Transverse colon (tissue), 4 donors: ENCODE measurements at regions not wholly inside any gene's neighbourhood (a gene's known extent, or its start where the extent isn't known, plus 50 kb on each side); places are given as distances from the start of the nearest gene placed in this dataset.

Experiments
- DNase-seq: peaks from one replicate; pipeline ENCODE4 v3.0.0-alpha.2; 2019
- H3K27ac ChIP-seq, 4 donors: fragments of 200-600 bp; sonication (generic); 2 replicates each; pipeline ENCODE4 v1.5.1; 2016 to 2018; ENCODE audit warnings: inconsistent platforms in 4 of 4
- H3K27me3 ChIP-seq: fragments of 200-600 bp; sonication (generic); 2 replicates; pipeline ENCODE4 v1.5.1; 2017; ENCODE audit warnings: inconsistent platforms
- H3K36me3 ChIP-seq, 4 donors: fragments of 200-600 bp; sonication (generic); 2 replicates each; pipeline ENCODE4 v1.5.1; 2017 to 2019; ENCODE audit warnings: inconsistent platforms in 4 of 4
- H3K4me1 ChIP-seq, 4 donors: fragments of 200-600 bp; sonication (generic); 2 replicates each; pipeline ENCODE4 v1.5.1; 2017 to 2020; ENCODE audit warnings: inconsistent platforms in 4 of 4
- H3K4me3 ChIP-seq, 4 donors: fragments of 200-600 bp; sonication (generic); 1 replicate in 1 of 4; 2 replicates in 3 of 4; pipeline versions ENCODE4 v1.5.1 to v1.6.1; 2017 to 2019; ENCODE audit warnings: inconsistent platforms in 4 of 4
- H3K9me3 ChIP-seq, 2 donors: fragments of 200-600 bp; sonication (generic); 2 replicates each; pipeline ENCODE4 v1.5.1; 2017 to 2019; ENCODE audit warnings: inconsistent platforms in 2 of 2
- EP300 ChIP-seq: sonication (generic); formaldehyde crosslinking; IDR thresholded peaks from one replicate; pipeline ENCODE4 v1.6.1; 2017; ENCODE audit warnings: antibody characterized with exemption, low read depth
- POLR2A ChIP-seq: fragments of 450-650 bp; IDR thresholded peaks from one replicate; pipeline ENCODE4 v1.6.1; 2016; ENCODE audit warnings: antibody characterized with exemption, mild to moderate bottlenecking, moderate library complexity
- POLR2AphosphoS5 ChIP-seq, 3 donors: sonication (generic); formaldehyde crosslinking; IDR thresholded peaks; one replicate each; pipeline ENCODE4 v1.6.1; 2016; ENCODE audit warnings: antibody characterized with exemption in 3 of 3
- WGBS, 2 donors: methylation state at CpG; one replicate each; pipeline ENCODE4 v1.1.5; 2018; ENCODE audit warnings: low coverage in 1 of 2; 5-methylcytosine and 5-hydroxymethylcytosine counted together
- in situ Hi-C, 4 donors: fragments of 200-750 bp; cut with MboI; loops; one replicate each; pipeline versions ENCODE4 v1.15.0 to v1.15.1; 2017; ENCODE audit warnings: low sequenced_read_pairs in 3 of 4, low pct_ligation_motif_present in 1 of 4, low pct_unique_long_range_greater_than_20kb in 1 of 4
- intact Hi-C: fragments of 100-400 bp; cut with DNase I; formaldehyde crosslinking; loops from one replicate; pipeline ENCODE4 v1.15.1; 2023; ENCODE audit warnings: low total_unique reads
- TF ChIP-seq, protein P1 (sequence below), 5 experiments: fragments of 200-600 bp in 3 of 5; fragments of 450-650 bp in 2 of 5; sonication (generic) in 3 of 5; IDR thresholded peaks; 1 replicate in 2 of 5; 2 replicates in 3 of 5; pipeline ENCODE4 v1.5.1; 2016 to 2017; ENCODE audit warnings: antibody characterized with exemption in 5 of 5, inconsistent platforms in 3 of 5, mild to moderate bottlenecking in 2 of 5, moderate library complexity in 1 of 5

DNA sequence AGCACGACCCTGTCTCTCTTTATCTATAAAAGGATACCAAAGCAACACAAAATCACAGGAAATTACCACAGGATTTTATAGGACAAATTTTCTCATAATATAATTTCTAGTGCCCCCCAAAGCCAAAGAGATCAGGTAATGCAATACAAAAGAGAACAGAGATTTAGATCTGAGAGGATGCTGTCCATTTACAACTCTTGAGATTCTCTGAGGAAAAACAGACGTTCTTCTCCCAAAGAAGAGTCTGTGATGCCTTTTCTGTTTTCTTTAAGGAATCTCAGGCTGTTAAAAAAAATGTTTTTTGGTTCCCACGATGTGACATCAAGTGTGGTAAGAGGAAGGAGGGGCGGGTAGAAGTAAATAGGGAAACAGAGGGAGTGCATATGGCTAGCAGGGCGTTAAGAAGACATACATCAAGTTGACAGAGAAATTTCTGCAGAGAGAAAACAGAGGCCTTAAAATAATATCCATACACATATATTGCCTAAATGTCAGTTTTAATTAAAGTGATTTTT lies 274.7 kb downstream of the YTHDC2 start:
- intact Hi-C loops, result no loop called here
- no peak overlapping the region for H3K4me3 ChIP-seq
- H3K36me3 ChIP-seq, result no peaks in the 10 kb centered on the region
- WGBS, 2 donors, result 37 to 40% methylated on average over 5 of the region's 5 CpGs
- H3K9me3 ChIP-seq, result no peaks in the 10 kb centered on the region
- H3K27ac ChIP-seq, result no peak overlapping the region
- in situ Hi-C loops, result no loop called here
- DNase-seq, result no peak
- H3K27me3 ChIP-seq, result no peaks in the 10 kb centered on the region
- H3K4me1 ChIP-seq, result no peaks in the 10 kb centered on the region
- TF ChIP-seq EP300 (no peak), POLR2A (no peak), POLR2AphosphoS5 (IDR thresholded peaks at IDR 0.05) (no peak)
- TF ChIP-seq, protein P1, sequence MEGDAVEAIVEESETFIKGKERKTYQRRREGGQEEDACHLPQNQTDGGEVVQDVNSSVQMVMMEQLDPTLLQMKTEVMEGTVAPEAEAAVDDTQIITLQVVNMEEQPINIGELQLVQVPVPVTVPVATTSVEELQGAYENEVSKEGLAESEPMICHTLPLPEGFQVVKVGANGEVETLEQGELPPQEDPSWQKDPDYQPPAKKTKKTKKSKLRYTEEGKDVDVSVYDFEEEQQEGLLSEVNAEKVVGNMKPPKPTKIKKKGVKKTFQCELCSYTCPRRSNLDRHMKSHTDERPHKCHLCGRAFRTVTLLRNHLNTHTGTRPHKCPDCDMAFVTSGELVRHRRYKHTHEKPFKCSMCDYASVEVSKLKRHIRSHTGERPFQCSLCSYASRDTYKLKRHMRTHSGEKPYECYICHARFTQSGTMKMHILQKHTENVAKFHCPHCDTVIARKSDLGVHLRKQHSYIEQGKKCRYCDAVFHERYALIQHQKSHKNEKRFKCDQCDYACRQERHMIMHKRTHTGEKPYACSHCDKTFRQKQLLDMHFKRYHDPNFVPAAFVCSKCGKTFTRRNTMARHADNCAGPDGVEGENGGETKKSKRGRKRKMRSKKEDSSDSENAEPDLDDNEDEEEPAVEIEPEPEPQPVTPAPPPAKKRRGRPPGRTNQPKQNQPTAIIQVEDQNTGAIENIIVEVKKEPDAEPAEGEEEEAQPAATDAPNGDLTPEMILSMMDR (IDR thresholded peaks at IDR 0.05), result no peak

DNA sequence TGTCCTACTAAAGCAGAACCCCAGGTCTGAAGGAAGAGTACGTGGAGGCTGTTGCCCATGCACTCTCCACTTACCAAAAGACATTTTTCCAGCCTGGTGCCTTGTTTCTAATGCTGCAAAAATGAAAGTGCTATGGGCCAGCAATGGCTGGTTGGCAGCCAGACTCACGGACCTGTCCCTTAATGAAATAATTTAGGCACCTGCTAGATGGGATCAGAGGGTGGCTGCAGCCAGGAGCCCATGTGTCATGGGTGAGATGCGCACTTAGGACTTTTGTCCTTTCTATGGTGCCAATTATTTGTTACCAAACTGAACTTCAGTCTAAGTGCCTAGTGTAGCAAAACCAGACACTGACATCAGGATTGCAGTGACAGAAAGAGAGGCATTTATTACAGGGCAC lies 276.3 kb downstream of the YTHDC2 start:
- H3K36me3 ChIP-seq, result no peaks in the 10 kb centered on the region
- no peak for DNase-seq
- H3K27ac ChIP-seq, result no peak overlapping the region
- TF ChIP-seq EP300, result no peak
- H3K9me3 ChIP-seq, result no peaks in the 10 kb centered on the region
- intact Hi-C loops, result no loop called here
- 79 to 83% methylated on average over 1 to 3 of the region's 3 CpGs for WGBS, 2 donors
- in situ Hi-C loops, result no loop called here
- H3K4me3 ChIP-seq, result no peak overlapping the region
- H3K4me1 ChIP-seq, result no peaks in the 10 kb centered on the region
- no peaks in the 10 kb centered on the region for H3K27me3 ChIP-seq

DNA sequence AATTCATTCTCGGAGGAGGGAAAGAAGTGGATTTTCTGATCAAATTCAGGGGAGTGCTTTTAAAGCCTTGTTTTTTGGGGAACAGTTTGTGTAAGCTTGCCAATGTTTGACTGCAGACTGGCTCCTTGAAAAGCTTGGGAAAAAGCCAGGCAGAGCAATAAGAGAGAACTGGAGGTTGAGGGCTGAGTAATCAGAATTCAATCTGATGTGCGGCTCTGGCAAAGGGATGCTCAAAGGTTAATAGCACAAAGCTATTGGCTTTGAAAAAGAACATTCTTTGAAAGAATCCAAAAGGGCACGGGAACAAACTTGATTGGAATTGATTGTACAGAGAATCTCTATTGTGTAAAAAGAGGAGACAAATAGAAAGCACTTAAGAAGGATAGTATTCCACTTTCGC lies 279.3 kb downstream of the YTHDC2 start:
- no peaks in the 10 kb centered on the region for H3K9me3 ChIP-seq
- in situ Hi-C loops (no loop called here), intact Hi-C loops (no loop called here)
- no peak for DNase-seq
- no peaks in the 10 kb centered on the region for H3K36me3 ChIP-seq
- WGBS, 2 donors, result 63 to 68% methylated on average over 4 of the region's 4 CpGs
- no peaks in the 10 kb centered on the region for H3K4me1 ChIP-seq
- TF ChIP-seq, protein P1 (IDR thresholded peaks at IDR 0.05), result no peak
- TF ChIP-seq POLR2A (no peak), EP300 (no peak), POLR2AphosphoS5 (IDR thresholded peaks at IDR 0.05) (no peak)
- no peaks in the 10 kb centered on the region for H3K27me3 ChIP-seq
- H3K27ac ChIP-seq, result no peak overlapping the region
- H3K4me3 ChIP-seq, result no peak overlapping the region

DNA sequence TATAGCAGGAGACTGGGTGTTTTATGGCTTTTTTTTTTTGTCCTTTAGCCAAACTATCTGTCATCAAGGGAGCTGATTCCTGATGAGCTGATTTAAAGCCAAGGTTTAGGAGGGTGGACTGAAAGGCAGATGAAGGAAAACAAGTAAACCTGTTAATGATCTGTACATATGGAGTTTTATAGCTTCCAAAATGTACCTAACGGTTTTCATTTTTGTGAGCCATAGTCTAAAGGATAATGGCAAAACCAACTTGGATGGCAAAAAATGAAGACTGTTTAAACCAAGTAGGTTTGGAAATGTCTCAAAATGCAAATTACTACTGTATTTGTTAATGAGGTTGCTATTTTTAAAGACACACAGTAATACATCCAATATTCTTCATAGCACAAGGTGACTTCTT lies 281.5 kb downstream of the YTHDC2 start:
- Histone ChIP-seq H3K27ac (no peak overlapping the region), H3K4me1 (no peaks in the 10 kb centered on the region), H3K9me3 (no peaks in the 10 kb centered on the region), H3K36me3 (no peaks in the 10 kb centered on the region), H3K4me3 (no peak overlapping the region), H3K27me3 (no peaks in the 10 kb centered on the region)
- intact Hi-C loops (no loop called here), in situ Hi-C loops (no loop called here)
- no peak for DNase-seq
- TF ChIP-seq POLR2A, result no peak
- TF ChIP-seq, protein P1 (IDR thresholded peaks at IDR 0.05), result no peak
- 59% methylated on average over 1 of the region's 1 CpG; no CpG with 5 or more reads in 1 of the 2 donors for WGBS, 2 donors

DNA sequence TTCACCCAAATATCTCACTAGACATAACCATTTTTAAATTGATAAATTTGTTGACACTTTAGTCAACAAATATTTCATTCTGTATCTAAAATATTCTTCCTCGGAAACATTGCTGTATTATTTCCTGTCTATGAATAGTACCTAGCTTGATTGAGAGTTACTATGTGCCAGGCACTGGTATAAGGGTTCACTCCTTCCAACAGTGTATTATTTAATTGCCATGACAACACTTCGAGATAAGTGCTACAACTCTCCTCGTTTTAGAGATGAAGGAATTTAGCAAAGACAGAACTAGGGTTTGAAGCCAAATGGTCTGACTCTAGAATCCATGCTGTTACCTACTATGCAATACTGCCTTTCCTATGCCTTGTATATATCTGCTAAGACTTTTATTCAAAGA lies 287.2 kb downstream of the YTHDC2 start:
- Histone ChIP-seq H3K4me3 (no peak overlapping the region), H3K27ac (no peak overlapping the region), H3K9me3 (no peaks in the 10 kb centered on the region), H3K27me3 (no peaks in the 10 kb centered on the region), H3K4me1 (no peaks in the 10 kb centered on the region), H3K36me3 (no peaks in the 10 kb centered on the region)
- no peak for DNase-seq
- TF ChIP-seq EP300 (no peak), POLR2A (no peak), POLR2AphosphoS5 (IDR thresholded peaks at IDR 0.05) (no peak)
- TF ChIP-seq, protein P1 (IDR thresholded peaks at IDR 0.05), result no peak
- 57 to 82% methylated on average over 3 of the region's 3 CpGs for WGBS, 2 donors
- in situ Hi-C loops (no loop called here), intact Hi-C loops (no loop called here)
